Neural progenitor cell (in vitro differentiated cells): ENCODE measurements at regions not wholly inside any gene's neighbourhood (a gene's known extent, or its start where the extent isn't known, plus 50 kb on each side); places are given as distances from the start of the nearest gene placed in this dataset.

Experiments
- EZH2 ChIP-seq: fragments of 200-600 bp; sonication (generic); IDR thresholded peaks from 2 replicates; pipeline ENCODE4 v1.6.1; 2017; ENCODE audit warnings: antibody characterized with exemption, mild to moderate bottlenecking, moderate library complexity
- TF ChIP-seq, protein P1 (sequence below): fragments of 200-600 bp; sonication (generic); IDR thresholded peaks from 2 replicates; pipeline ENCODE4 v1.5.1; 2017; ENCODE audit warnings: antibody characterized with exemption, mild to moderate bottlenecking

DNA sequence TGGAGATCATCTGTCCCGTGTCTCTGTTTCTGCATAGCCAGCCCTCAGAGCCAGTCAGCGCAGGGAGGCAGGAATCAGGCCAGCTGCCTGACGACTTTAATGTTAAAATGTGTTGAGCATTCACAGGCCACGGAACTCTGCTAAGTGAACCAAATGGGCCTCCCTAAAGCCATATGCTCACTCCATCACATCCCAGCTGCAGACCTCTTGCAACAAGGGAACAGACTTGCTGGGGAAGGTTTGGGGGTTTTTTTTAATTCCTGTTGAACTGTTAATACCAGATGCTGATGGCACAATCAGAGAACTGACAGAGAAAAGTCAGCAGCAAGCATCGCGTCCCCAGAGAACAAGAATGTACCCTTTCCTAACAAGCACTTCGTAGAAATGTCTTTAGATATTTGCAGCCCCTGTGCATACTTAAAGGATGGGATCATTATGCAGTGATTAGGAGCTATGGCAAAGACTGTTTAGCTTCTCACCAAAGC lies 900.4 kb upstream of the AUTS2 start:
- TF ChIP-seq, protein P1, sequence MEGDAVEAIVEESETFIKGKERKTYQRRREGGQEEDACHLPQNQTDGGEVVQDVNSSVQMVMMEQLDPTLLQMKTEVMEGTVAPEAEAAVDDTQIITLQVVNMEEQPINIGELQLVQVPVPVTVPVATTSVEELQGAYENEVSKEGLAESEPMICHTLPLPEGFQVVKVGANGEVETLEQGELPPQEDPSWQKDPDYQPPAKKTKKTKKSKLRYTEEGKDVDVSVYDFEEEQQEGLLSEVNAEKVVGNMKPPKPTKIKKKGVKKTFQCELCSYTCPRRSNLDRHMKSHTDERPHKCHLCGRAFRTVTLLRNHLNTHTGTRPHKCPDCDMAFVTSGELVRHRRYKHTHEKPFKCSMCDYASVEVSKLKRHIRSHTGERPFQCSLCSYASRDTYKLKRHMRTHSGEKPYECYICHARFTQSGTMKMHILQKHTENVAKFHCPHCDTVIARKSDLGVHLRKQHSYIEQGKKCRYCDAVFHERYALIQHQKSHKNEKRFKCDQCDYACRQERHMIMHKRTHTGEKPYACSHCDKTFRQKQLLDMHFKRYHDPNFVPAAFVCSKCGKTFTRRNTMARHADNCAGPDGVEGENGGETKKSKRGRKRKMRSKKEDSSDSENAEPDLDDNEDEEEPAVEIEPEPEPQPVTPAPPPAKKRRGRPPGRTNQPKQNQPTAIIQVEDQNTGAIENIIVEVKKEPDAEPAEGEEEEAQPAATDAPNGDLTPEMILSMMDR, result no peak
- TF ChIP-seq EZH2, result no peak
